ENCODE measurements at regions not wholly inside any gene's neighbourhood (a gene's known extent, or its start where the extent isn't known, plus 50 kb on each side); places are given as distances from the start of the nearest gene placed in this dataset.
A peak's percentile ranks its signal among the peaks of the same experiment; 100 is the strongest.
"Not testable (repeated sequence)": the region's sequence is repeated elsewhere in the genome, so short reads cannot be mapped to it uniquely, and the experiment has no call there.

DNA sequence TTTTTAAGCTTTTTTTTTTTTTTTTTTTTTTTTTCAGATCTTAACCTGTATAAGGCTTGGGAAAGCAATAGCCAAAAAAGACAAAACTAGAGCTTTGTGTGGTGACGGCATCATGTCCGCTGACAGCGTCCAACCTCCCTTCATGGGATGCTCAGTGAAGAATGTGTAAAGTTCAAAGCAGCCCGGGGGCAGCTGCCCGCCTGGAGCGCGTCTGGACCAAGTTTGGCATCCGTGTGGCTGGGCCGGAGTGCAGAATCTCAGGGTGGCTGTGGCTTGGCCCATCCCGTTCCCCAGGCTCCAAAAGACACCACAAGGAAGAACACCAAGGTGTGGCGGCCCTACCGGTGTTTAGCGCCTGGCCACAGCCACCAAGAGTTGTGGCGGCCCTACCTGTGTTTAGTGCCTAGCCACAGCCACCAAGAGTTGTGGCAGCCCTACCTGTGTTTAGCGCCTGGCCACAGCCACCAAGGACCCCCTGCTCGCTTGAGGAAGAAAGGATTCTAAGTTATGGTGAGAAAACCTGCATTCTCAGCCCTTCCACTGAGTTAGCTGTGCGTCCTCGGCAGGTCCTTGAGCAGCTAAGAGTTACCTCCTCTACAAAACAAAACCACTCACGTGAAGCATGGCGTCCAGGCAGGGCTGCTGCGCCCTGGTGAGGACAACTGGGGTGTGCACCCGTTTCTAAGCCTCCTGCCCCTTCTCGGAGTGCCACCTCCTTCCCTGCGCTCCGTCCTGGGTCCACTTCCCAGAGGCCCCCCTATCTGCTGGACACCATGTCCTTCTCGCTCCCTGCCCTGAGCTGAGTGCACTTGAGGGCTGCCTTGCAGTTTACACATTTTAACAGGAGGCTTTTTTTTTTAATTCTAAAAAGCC, 103.6 kb upstream of the SALL3 start:
- Histone ChIP-seq H3K4me3 (IDR thresholded peaks at IDR 0.05; ENCODE audit: insufficient read depth, low read depth, low read length) (no peak overlapping the region), H3K4me2 (no peak overlapping the region), H2AFZ (ENCODE audit: low read depth) (no peak overlapping the region), H3K36me3 (ENCODE audit: insufficient read depth) (no peaks in the 10 kb centered on the region), H3K9ac (no peak overlapping the region), H3K4me1 (ENCODE audit: low read depth, poor library complexity, severe bottlenecking) (peaks cover 33% of the 10 kb centered on the region), H3K79me2 (ENCODE audit: insufficient read depth, low read depth) (no peaks in the 10 kb centered on the region), H3K27ac (no peak overlapping the region), H3K27me3 (ENCODE audit: insufficient read depth, low read depth) (no peaks in the 10 kb centered on the region), H4K20me1 (ENCODE audit: insufficient read depth) (no peaks in the 10 kb centered on the region)
- TF ChIP-seq, protein P1, sequence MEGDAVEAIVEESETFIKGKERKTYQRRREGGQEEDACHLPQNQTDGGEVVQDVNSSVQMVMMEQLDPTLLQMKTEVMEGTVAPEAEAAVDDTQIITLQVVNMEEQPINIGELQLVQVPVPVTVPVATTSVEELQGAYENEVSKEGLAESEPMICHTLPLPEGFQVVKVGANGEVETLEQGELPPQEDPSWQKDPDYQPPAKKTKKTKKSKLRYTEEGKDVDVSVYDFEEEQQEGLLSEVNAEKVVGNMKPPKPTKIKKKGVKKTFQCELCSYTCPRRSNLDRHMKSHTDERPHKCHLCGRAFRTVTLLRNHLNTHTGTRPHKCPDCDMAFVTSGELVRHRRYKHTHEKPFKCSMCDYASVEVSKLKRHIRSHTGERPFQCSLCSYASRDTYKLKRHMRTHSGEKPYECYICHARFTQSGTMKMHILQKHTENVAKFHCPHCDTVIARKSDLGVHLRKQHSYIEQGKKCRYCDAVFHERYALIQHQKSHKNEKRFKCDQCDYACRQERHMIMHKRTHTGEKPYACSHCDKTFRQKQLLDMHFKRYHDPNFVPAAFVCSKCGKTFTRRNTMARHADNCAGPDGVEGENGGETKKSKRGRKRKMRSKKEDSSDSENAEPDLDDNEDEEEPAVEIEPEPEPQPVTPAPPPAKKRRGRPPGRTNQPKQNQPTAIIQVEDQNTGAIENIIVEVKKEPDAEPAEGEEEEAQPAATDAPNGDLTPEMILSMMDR (conservative IDR thresholded peaks at IDR 0.05; ENCODE audit: low read depth, low read length), result no peak

GRCh38 chr18:78876868-78877267, 102.8 kb upstream of the SALL3 start:
- no peak overlapping the region for H3K4me3 ChIP-seq (IDR thresholded peaks at IDR 0.05; ENCODE audit: insufficient read depth, low read depth, low read length)
- peaks cover 33% of the 10 kb centered on the region for H3K4me1 ChIP-seq (ENCODE audit: low read depth, poor library complexity, severe bottlenecking)
- no peaks in the 10 kb centered on the region for H4K20me1 ChIP-seq (ENCODE audit: insufficient read depth)
- no peaks in the 10 kb centered on the region for H3K79me2 ChIP-seq (ENCODE audit: insufficient read depth, low read depth)
- no peak overlapping the region for H3K27ac ChIP-seq
- H3K36me3 ChIP-seq (ENCODE audit: insufficient read depth), result no peaks in the 10 kb centered on the region
- H2AFZ ChIP-seq (ENCODE audit: low read depth), result no peak overlapping the region
- no peaks in the 10 kb centered on the region for H3K27me3 ChIP-seq (ENCODE audit: insufficient read depth, low read depth)
- no peak overlapping the region for H3K4me2 ChIP-seq
- TF ChIP-seq, protein P1 (conservative IDR thresholded peaks at IDR 0.05; ENCODE audit: low read depth, low read length), result no peak
- no peak overlapping the region for H3K9ac ChIP-seq

DNA sequence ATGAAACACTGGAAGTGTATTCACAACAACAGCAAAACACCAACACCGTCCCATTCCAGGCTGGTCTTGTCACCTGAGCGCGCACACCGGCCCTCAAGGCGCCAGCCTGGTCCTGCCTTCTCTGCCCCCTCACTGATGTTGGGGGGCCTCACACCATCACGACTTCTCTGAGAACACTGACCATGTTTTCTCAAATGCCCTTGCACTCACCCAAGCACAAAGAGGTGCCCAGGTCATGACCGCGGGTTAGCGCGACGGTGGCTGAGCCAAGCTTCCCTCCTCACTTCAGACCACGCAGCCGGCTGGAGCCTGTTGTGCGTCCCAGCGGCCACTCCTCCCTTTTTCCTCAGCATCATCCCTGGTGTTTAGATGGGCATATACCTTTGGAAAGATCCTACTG, 101.3 kb upstream of the SALL3 start:
- H3K27ac ChIP-seq, result no peak overlapping the region
- H3K79me2 ChIP-seq (ENCODE audit: insufficient read depth, low read depth), result no peaks in the 10 kb centered on the region
- H3K4me1 ChIP-seq (ENCODE audit: low read depth, poor library complexity, severe bottlenecking), result peaks cover 22% of the 10 kb centered on the region
- no peaks in the 10 kb centered on the region for H3K27me3 ChIP-seq (ENCODE audit: insufficient read depth, low read depth)
- no peak overlapping the region for H3K4me2 ChIP-seq
- H3K4me3 ChIP-seq (IDR thresholded peaks at IDR 0.05; ENCODE audit: insufficient read depth, low read depth, low read length), result no peak overlapping the region
- no peaks in the 10 kb centered on the region for H3K36me3 ChIP-seq (ENCODE audit: insufficient read depth)
- H2AFZ ChIP-seq (ENCODE audit: low read depth), result no peak overlapping the region
- TF ChIP-seq, protein P1 (conservative IDR thresholded peaks at IDR 0.05; ENCODE audit: low read depth, low read length), result no peak
- H3K9ac ChIP-seq, result no peak overlapping the region
- H4K20me1 ChIP-seq (ENCODE audit: insufficient read depth), result no peaks in the 10 kb centered on the region

DNA sequence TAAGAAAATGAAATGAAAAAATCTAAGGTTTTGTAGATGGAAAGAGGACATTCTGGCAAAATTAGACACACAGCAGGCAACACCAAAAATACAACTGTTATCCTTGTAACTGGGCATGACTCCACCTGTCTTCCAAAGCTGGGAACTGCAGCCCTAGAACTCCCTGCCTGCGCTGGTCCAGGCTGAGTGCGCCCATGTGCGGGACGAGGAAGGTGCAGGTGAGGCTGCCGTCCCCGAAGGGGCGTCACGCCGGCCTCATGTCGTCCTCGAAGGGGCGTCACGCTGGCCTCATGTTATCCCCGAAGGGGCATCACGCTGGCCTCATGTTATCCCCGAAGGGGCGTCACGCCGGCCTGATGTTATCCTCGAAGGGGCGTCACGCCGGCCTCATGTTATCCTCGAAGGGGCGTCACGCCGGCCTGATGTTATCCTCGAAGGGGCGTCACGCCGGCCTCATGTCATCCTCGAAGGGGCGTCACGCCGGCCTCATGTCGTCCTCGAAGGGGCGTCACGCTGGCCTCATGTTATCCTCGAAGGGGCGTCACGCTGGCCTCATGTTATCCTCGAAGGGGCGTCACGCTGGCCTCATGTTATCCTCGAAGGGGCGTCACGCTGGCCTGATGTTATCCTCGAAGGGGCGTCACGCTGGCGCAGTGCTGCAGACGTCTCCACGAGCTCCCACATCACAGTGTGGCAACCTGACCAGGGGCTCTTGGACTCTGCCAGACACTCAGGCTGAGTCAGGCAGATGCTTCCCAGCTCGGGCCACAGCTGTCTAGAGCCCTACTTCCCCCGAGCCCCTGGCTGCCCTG, 100.3 kb upstream of the SALL3 start:
- not testable (repeated sequence) for H3K27me3 ChIP-seq (ENCODE audit: insufficient read depth, low read depth)

More for the DNA sequence above, 100.3 kb upstream of the SALL3 start:
- not testable (repeated sequence) for H3K4me3 ChIP-seq (IDR thresholded peaks at IDR 0.05; ENCODE audit: insufficient read depth, low read depth, low read length); H3K79me2 ChIP-seq (ENCODE audit: insufficient read depth, low read depth); H3K4me2 ChIP-seq; H3K27ac ChIP-seq; H3K9ac ChIP-seq; H2AFZ ChIP-seq (ENCODE audit: low read depth); H3K36me3 ChIP-seq (ENCODE audit: insufficient read depth); H4K20me1 ChIP-seq (ENCODE audit: insufficient read depth)
- H3K4me1 ChIP-seq (ENCODE audit: low read depth, poor library complexity, severe bottlenecking), result peaks cover 13% of the 10 kb centered on the region
- TF ChIP-seq, protein P1 (conservative IDR thresholded peaks at IDR 0.05; ENCODE audit: low read depth, low read length), result peak; percentile 46; the same call in 1 of the 2 replicates

All from KMS-11 (cell line).